HL-60 (cell line): ENCODE measurements at regions not wholly inside any gene's neighbourhood (a gene's known extent, or its start where the extent isn't known, plus 50 kb on each side); places are given as distances from the start of the nearest gene placed in this dataset.

ENCODE experiments used
- DNase-seq, 2 experiments: peaks; one replicate each; pipeline ENCODE4 v3.0.0-alpha.2; 2010 to 2020; ENCODE audit warnings: low read depth in 1 of 2, low spot score in 1 of 2
- H3K27ac ChIP-seq: fragments of 250-450 bp; sonication (Bioruptor Pico); replicated peaks from 2 replicates; pipeline ENCODE4 v1.5.1; 2020; ENCODE audit warnings: mild to moderate bottlenecking, moderate library complexity
- H3K27me3 ChIP-seq: fragments of 250-450 bp; sonication (Bioruptor Pico); 2 replicates; pipeline ENCODE4 v1.5.1; 2021; ENCODE audit warnings: mild to moderate bottlenecking, moderate library complexity; ENCODE audit not compliant: insufficient read depth, poor library complexity, severe bottlenecking
- H3K4me3 ChIP-seq: replicated peaks from 2 replicates; pipeline ENCODE4 v1.5.1; 2011; ENCODE audit warnings: mild to moderate bottlenecking, control low read depth, low read length; ENCODE audit not compliant: insufficient read depth
- CTCF ChIP-seq: IDR thresholded peaks from one replicate; pipeline ENCODE4 v1.5.1; 2011; ENCODE audit warnings: low read length, control low read depth, inconsistent platforms; ENCODE audit not compliant: insufficient read depth
- GABPA ChIP-seq: IDR thresholded peaks from 2 replicates; pipeline ENCODE4 v1.6.1; 2012; ENCODE audit warnings: low read depth
- POLR2AphosphoS5 ChIP-seq: IDR thresholded peaks from 2 replicates; pipeline ENCODE4 v1.6.1; 2012; ENCODE audit warnings: low read depth
- REST ChIP-seq: IDR thresholded peaks from 2 replicates; pipeline ENCODE4 v1.6.1; 2012; ENCODE audit warnings: low read depth; ENCODE audit not compliant: insufficient replicate concordance
- SPI1 ChIP-seq: IDR thresholded peaks from 2 replicates; pipeline ENCODE4 v1.6.1; 2012; ENCODE audit warnings: low read depth, mild to moderate bottlenecking, borderline replicate concordance

GRCh38 chrX:114361076-114361725 is 222.7 kb upstream of the HTR2C start:
- H3K27me3 ChIP-seq: no peaks in the 10 kb centered on the region
- no peak overlapping the region for H3K27ac ChIP-seq
- no peak overlapping the region for H3K4me3 ChIP-seq
- DNase-seq: no peak
- no peak for TF ChIP-seq SPI1
- no peak for TF ChIP-seq REST
- TF ChIP-seq POLR2AphosphoS5: no peak
- TF ChIP-seq GABPA: no peak
- TF ChIP-seq CTCF: no peak

GRCh38 chrX:114363346-114363745 is 220.5 kb upstream of the HTR2C start:
- no peaks in the 10 kb centered on the region for H3K27me3 ChIP-seq
- no peak overlapping the region for H3K4me3 ChIP-seq
- H3K27ac ChIP-seq: no peak overlapping the region
- no peak for DNase-seq
- TF ChIP-seq GABPA: no peak
- TF ChIP-seq POLR2AphosphoS5: no peak
- no peak for TF ChIP-seq CTCF
- no peak for TF ChIP-seq SPI1
- no peak for TF ChIP-seq REST

- no peak for TF ChIP-seq POLR2AphosphoS5
- TF ChIP-seq REST: no peak
- no peak for TF ChIP-seq CTCF
- TF ChIP-seq GABPA: no peak
- TF ChIP-seq SPI1: no peak
- no peak for DNase-seq
- Histone ChIP-seq H3K4me3 (no peak overlapping the region), H3K27me3 (no peaks in the 10 kb centered on the region), H3K27ac (no peak overlapping the region)
Observed at GRCh38 chrX:114365065-114365834, 218.6 kb upstream of the HTR2C start.
